KOPT-K1 (cell line): ENCODE measurements at regions not wholly inside any gene's neighbourhood (a gene's known extent, or its start where the extent isn't known, plus 50 kb on each side); places are given as distances from the start of the nearest gene placed in this dataset.
"Not testable (repeated sequence)": the region's sequence is repeated elsewhere in the genome, so short reads cannot be mapped to it uniquely, and the experiment has no call there.

ENCODE experiments used
- H3K27ac ChIP-seq: fragments of 200-600 bp; sonication (generic); 2 replicates; pipeline ENCODE4 v1.5.1; 2016; ENCODE audit warnings: antibody characterized with exemption, mild to moderate bottlenecking, low read depth, low read length; ENCODE audit not compliant: poor library complexity, severe bottlenecking
- H3K36me3 ChIP-seq: fragments of 200-600 bp; sonication (generic); 2 replicates; pipeline ENCODE4 v1.5.1; 2017; ENCODE audit warnings: antibody characterized with exemption, mild to moderate bottlenecking, low read length, moderate library complexity; ENCODE audit not compliant: insufficient read depth
- H3K9me3 ChIP-seq: fragments of 200-600 bp; sonication (generic); 2 replicates; pipeline ENCODE4 v1.5.1; 2017; ENCODE audit warnings: antibody characterized with exemption, low read length, mild to moderate bottlenecking; ENCODE audit not compliant: insufficient read depth, poor library complexity, severe bottlenecking

DNA sequence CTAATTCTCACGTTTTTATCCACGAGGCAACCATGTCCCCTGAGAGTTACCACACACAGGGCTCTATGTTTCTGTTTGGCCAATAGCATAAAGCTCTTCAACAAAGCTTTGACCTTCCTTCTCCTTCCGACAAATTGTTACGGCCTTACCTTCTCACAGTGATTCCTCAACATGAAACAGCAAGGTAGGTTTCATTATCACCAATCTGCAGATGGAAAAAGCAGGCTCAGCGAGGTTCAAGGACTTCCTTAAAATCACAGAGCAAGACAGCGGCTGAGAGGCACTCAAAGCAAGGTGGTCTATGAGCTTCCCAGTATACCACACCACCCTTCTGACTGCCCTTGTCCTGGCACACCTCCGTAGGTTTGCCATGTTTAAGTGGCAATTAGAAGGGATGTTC is 360.0 kb downstream of the CD83 start:
- no peak overlapping the region for H3K27ac ChIP-seq

DNA sequence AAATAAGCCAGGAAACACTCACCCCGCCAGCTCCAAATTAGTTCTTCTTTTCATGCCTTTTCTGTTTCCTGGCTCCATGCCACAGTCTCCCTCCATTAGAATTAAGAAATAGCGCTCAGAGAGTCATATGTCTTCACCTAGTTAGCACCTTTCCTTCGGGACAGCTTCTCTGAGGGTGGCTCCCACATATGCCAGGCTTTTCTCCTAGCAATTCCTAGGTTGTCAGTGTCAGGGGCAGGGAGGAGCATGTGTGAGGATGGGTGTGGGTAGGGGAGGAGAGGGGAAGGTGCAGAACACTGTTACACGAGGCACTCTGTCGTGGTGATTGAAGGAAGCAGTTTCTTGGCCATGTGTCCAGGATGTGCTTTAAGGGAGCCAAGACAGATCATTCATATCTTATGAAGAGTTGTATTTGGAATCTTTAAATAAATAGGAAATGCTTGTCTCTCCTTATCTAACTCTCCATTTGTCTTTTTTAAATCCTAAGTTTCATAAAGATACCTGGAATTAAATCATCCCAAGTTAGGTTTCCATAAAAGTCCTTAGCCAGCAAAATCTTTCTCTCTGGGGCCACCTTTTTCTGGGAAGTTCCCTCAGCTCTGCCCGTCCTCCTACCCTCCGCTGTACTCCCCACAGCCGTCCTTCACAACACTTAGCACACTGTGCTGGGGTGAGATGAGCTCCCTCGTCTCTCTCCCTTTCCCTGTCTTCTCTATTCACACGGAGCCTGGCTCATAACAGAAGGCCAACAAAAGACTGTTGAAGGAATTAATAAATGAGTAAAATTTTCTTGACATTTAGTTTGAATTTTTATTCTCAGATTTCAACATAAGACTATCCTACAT is 361.0 kb downstream of the CD83 start:
- no peak overlapping the region for H3K27ac ChIP-seq
- H3K36me3 ChIP-seq: no peaks in the 10 kb centered on the region
- H3K9me3 ChIP-seq: peaks cover 8% of the 10 kb centered on the region

More for the DNA sequence above, 360.0 kb downstream of the CD83 start:
- H3K9me3 ChIP-seq: peaks cover 14% of the 10 kb centered on the region
- H3K36me3 ChIP-seq: no peaks in the 10 kb centered on the region

DNA sequence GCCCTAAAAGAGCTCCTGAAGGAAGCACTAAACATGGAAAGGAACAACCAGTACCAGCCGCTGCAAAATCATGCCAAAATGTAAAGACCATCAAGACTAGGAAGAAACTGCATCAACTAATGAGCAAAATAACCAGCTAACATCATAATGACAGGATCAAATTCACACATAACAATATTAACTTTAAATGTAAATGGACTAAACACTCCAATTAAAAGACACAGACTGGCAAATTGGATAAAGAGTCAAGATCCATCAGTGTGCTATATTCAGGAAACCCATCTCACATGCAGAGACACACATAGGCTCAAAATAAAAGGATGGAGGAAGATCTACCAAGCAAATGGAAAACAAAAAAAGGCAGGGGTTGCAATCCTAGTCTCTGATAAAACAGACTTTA is 364.4 kb downstream of the CD83 start:
- H3K27ac ChIP-seq, H3K36me3 ChIP-seq: not testable (repeated sequence)
- peaks cover 17% of the 10 kb centered on the region for H3K9me3 ChIP-seq

DNA sequence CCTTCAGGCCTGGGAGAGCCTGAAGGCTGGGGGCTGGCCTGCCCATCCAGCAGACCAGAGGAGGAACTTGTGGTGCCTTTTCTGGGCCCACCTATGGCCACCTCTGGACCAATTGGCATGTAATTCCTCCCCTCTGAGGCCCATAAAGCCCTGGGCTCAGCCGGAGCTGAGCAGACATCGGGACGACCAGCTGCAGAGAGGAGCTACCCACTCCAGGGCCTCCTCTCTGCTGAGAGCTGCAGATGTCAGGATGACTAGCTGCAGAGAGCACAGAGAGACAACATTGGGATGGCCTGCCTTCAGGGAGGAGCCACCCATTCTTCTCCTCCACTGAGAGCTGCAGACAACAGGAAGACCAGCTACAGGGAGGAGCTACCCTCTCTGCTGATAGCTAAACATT is 370.1 kb downstream of the CD83 start:
- peaks cover 34% of the 10 kb centered on the region for H3K9me3 ChIP-seq
- no peak overlapping the region for H3K27ac ChIP-seq
- H3K36me3 ChIP-seq: no peaks in the 10 kb centered on the region

DNA sequence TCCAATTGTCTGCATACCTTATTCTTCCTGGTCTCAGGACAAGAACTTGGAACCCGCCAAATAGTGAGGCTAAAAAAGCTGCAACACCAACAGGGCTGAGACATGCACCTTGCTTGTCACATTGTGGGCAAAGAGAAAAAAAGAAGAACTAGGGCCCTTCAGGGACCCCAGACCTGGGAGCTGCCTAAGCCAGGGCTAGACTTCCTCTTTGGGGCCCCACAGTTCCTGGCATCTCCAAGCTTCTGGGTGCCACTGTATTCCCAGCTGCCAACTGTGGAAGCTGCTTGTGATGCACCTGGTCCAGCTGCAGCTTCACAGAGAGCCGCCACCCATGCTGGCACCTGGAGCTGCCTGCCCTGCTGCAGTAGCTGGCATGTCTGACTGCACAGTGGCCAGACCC is 370.6 kb downstream of the CD83 start:
- Histone ChIP-seq H3K36me3 (no peaks in the 10 kb centered on the region), H3K27ac (no peak overlapping the region), H3K9me3 (peaks cover 36% of the 10 kb centered on the region)

DNA sequence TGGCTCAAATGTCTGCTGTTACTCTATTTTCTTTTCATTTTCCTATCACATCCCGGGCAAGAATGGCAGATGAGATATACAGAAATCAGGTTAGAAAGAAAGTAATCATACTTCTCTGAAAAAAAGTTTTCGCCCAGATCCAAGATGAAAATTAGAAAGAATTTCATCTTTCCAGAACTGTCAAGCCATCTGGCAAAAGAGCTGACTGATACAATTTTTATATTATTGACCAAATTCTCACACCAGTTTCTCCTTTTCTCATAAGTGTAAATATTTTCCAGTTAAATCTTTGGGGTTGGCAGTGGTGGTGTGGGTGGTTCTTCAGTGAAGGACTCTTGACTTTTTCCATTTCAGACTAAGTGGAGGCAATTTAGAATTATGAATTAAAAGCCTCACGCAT is 371.9 kb downstream of the CD83 start:
- no peaks in the 10 kb centered on the region for H3K36me3 ChIP-seq
- H3K27ac ChIP-seq: no peak overlapping the region
- peaks cover 36% of the 10 kb centered on the region for H3K9me3 ChIP-seq

DNA sequence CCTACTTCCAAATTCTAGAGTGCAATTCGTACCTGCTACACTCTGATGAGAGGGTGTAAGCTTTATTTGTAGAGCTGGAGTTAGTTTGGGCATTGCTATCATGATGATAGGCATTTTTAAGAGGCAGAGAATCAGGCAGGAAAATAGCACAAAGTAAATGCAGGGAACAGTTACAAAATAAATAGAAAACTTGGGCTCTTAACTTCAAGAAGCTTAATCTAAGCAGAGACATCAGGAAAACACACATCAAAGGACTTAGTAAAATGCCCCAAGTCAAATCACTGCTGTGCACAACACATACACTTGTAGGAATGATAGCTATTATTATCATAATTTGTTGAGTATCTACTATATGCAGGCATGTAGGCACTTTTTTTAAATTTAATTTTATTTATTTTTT is 381.2 kb downstream of the CD83 start:
- no peak overlapping the region for H3K27ac ChIP-seq
- no peaks in the 10 kb centered on the region for H3K36me3 ChIP-seq
- H3K9me3 ChIP-seq: peaks cover 16% of the 10 kb centered on the region

DNA sequence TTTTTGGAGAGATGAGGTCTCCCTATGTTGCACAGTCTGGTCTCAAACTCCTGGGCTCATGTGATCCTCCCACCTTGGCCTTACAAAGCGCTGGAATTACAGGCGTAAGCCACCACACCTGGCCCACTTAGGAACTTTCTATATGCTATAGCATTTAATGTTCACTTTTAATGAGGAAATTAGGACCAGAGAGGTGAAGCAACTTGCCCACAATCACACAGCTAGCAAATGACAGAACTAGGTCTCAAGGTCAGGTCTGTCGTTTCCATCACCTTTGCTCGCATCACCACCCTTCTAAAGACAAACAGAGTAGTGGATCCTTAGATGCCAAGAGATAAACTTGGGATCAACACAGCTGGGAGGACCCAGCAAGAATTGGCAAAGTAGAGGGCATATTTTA is 381.7 kb downstream of the CD83 start:
- Histone ChIP-seq H3K27ac (no peak overlapping the region), H3K36me3 (no peaks in the 10 kb centered on the region), H3K9me3 (peaks cover 16% of the 10 kb centered on the region)

DNA sequence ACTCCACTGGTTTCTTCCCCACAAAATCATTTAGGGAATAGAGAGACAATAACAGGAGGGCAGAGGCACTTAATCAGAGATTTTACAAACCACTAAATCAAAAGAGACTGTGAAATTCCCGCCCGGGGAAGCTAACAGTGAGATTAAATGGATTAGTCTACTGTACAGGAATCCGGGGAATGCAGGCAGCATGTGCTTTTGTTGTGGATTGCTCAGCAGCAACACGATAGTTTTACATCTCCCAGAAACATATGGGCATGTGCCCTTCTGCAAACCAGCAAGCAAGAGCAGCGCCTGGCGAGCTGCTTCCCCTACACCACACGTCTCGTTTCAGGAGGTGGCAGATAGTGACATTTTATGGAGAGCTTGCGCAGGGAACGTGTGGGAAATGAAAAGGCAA is 382.3 kb downstream of the CD83 start:
- Histone ChIP-seq H3K9me3 (peaks cover 16% of the 10 kb centered on the region), H3K36me3 (no peaks in the 10 kb centered on the region), H3K27ac (no peak overlapping the region)

DNA sequence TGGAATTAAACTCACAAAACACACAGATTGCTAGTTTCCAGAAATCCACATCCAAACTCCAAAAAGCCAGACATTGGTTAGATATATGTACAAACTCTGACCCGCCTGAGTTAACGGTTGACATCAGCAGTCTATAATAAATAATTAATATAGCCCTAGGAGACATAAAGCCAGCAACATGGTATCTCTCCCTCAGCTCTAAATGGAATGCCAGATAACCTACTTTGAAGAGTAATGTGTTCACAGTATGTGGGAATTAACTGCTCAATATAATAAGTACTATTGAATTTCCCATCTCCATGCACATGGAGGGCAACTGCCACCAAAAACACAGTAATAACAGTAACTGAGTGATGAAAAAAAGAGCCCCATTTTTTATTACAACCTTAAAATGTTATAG is 383.2 kb downstream of the CD83 start:
- H3K9me3 ChIP-seq: peaks cover 14% of the 10 kb centered on the region

DNA sequence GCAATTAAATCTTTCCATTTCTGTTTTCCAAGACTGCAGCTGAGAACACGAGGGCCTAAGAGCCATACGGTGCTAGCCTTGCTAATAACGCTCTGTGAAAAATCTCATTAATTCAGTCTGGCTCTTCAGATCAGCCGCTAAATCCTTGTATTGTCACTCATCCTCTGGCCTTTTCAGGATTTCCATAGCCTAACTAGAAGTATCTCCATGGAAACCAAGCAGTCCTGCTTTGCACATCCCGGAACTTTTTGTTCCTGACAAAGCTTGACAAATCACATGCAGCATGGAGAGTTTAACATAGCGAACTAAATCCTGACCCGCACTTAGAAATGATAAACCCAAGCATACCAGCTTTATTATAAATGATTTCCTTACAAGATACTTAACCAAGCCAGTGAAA is 383.7 kb downstream of the CD83 start:
- Histone ChIP-seq H3K9me3 (peaks cover 9% of the 10 kb centered on the region), H3K36me3 (no peaks in the 10 kb centered on the region), H3K27ac (no peak overlapping the region)

More for the DNA sequence above, 383.2 kb downstream of the CD83 start:
- no peak overlapping the region for H3K27ac ChIP-seq
- no peaks in the 10 kb centered on the region for H3K36me3 ChIP-seq

DNA sequence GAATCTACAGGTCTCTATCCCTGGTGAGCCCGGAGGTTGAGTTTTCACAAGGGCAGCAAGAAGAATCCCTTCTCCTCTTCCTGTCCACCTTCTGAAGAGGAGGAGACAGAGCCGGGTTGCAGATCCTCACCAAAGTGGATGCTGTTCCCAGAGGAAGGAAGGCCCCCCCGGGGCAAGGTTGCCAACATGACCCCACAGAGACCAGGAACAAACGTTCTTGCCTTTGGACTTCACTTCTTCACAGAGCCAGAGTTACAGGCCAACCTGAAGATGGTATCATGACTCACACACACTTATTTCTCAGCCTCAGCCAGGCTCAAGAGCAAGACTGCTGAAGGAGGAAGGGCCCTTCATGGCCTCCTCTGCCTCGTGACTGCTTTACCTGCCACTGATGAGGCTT is 384.3 kb downstream of the CD83 start:
- Histone ChIP-seq H3K27ac (no peak overlapping the region), H3K9me3 (peaks cover 3% of the 10 kb centered on the region), H3K36me3 (no peaks in the 10 kb centered on the region)

DNA sequence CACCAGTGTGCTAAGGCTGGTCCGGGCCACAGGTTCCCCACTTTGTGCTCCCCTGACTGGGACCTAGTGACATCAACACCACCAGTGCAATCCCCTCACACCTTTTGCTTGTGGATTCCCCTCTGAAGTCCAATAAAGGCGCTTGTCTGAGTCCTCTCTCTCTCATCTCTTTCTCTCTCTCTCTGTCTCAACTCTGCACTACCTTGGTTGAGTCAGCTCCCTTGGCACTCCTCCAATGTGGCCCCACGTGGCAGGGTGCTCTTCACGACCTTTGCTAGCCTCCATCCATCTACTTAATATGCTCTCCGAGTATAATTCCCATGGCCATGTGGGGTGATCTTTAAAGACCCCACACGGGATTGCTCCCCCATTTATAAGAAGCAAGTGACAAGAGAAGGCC is 385.0 kb downstream of the CD83 start:
- H3K36me3 ChIP-seq: no peaks in the 10 kb centered on the region
- H3K9me3 ChIP-seq: no peaks in the 10 kb centered on the region
- H3K27ac ChIP-seq: no peak overlapping the region

DNA sequence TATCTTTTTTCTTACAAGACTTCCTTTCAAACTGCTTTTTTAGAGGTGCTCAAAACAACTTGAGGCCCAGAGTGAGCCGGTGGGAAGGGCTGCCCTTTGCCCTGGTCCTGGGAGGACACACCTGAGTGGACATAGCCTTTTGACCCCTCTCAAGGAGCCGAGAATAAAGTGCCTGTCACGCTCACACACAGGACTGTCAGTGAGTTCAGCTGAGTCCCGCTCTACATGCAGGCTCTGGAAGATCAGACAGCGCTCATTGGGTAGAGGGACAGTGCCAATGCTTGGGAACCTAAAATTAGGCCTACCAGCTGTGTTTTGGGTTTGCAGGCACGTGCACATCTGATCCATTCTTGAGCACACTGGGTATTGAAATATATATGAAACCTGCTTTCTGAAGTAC is 387.8 kb downstream of the CD83 start:
- no peak overlapping the region for H3K27ac ChIP-seq
- H3K36me3 ChIP-seq: no peaks in the 10 kb centered on the region
- no peaks in the 10 kb centered on the region for H3K9me3 ChIP-seq

DNA sequence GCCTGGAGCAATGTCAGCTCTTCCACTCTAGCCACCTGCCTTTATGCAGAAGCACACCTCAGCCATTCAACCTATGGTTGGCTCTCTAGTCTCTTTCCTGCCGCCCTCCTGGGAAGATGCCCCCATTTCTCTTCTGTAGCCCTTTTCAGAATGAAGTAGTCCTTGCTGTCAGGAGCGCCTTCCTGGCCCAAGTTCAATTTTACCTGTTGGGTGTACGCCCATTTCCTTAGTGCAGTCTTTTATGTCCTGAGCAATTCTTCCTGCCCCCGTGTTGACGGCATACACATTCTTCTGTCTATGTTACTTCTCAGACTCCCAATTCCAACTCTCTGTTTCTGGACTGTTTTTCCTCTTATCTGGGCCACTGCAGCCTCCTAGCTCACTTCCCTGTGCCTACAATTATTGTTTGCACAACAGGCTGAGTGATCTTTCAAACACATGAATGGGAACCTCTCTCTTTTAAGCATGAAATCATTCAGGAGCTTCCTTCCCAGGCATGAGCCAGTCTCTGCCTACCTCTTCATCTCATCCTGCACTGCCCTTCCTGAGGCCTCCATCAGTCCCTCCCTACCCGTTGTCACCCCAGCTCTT is 389.2 kb downstream of the CD83 start:
- Histone ChIP-seq H3K27ac (peak overlapping the region; percentile 20), H3K36me3 (no peaks in the 10 kb centered on the region), H3K9me3 (no peaks in the 10 kb centered on the region)

DNA sequence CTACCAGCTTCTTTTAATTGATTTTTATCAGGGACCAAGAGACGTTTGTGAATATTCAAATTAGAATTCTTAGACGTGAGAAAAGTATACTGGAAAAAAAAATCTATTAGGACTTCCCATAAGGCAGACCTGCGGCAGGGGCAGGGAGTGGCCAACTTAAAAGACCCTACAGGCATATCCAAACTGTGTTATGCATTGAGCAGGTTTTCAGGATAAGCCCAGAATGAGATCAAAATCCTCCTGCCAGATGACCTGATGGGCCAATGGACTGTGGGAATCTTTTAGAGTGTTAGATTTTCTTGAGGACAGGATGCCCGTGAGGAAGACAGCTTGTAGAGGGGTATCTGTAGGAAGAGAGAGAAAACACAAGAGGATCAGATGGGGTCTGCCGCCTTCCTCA is 391.5 kb downstream of the CD83 start:
- no peaks in the 10 kb centered on the region for H3K9me3 ChIP-seq
- H3K27ac ChIP-seq: peak overlapping the region; percentile 46
- no peaks in the 10 kb centered on the region for H3K36me3 ChIP-seq
